ACHN (cell line): ENCODE measurements at regions not wholly inside any gene's neighbourhood (a gene's known extent, or its start where the extent isn't known, plus 50 kb on each side); places are given as distances from the start of the nearest gene placed in this dataset.
"Not testable (repeated sequence)": the region's sequence is repeated elsewhere in the genome, so short reads cannot be mapped to it uniquely, and the experiment has no call there.

Experiments
- DNase-seq: peaks from one replicate; pipeline ENCODE4 v3.0.0-alpha.2; 2015
- in situ Hi-C: cut with HindIII; loops from 2 replicates; pipeline ENCODE4 v1.10.0; 2017; ENCODE audit warnings: low sequenced_read_pairs, low pct_ligation_motif_present, low pct_unique_long_range_greater_than_20kb

- in situ Hi-C loops, result no loop called here
- no peak for DNase-seq
These were observed 526.5 kb downstream of the TRIML1 start for GRCh38 chr4:188665491-188666457.

- in situ Hi-C loops, DNase-seq: not testable (repeated sequence)
These were observed 539.5 kb downstream of the TRIML1 start for GRCh38 chr4:188678691-188679090.

- DNase-seq, result no peak
- in situ Hi-C loops, result no loop called here
These were observed 540.9 kb downstream of the TRIML1 start for GRCh38 chr4:188680004-188680666.

- DNase-seq, result no peak
- in situ Hi-C loops, result no loop called here
These were observed 541.4 kb downstream of the TRIML1 start for GRCh38 chr4:188680667-188681063.

- in situ Hi-C loops, result no loop called here
- no peak for DNase-seq
These were observed 543.1 kb downstream of the TRIML1 start for GRCh38 chr4:188682321-188682720.

GRCh38 chr4:188683571-188683970, 544.3 kb downstream of the TRIML1 start:
- in situ Hi-C loops, result no loop called here

GRCh38 chr4:188688956-188689355, 549.7 kb downstream of the TRIML1 start:
- in situ Hi-C loops, result no loop called here
- DNase-seq, result no peak

More at GRCh38 chr4:188683571-188683970, 544.3 kb downstream of the TRIML1 start:
- DNase-seq, result no peak

- no peak for DNase-seq
- in situ Hi-C loops, result no loop called here
These were observed 552.6 kb downstream of the TRIML1 start for GRCh38 chr4:188691811-188692210.

GRCh38 chr4:188695261-188695660, 556.0 kb downstream of the TRIML1 start:
- no peak for DNase-seq
- in situ Hi-C loops, result no loop called here

GRCh38 chr4:188697243-188697642, 558.0 kb downstream of the TRIML1 start:
- DNase-seq, result no peak
- in situ Hi-C loops, result no loop called here

- in situ Hi-C loops, result no loop called here
- DNase-seq, result no peak
These were observed 562.7 kb downstream of the TRIML1 start for GRCh38 chr4:188701952-188702351.

- in situ Hi-C loops, result no loop called here
- no peak for DNase-seq
These were observed 565.0 kb downstream of the TRIML1 start for GRCh38 chr4:188704288-188704687.

- no peak for DNase-seq
- in situ Hi-C loops, result no loop called here
These were observed 567.8 kb downstream of the TRIML1 start for GRCh38 chr4:188707036-188707435.

GRCh38 chr4:188714501-188714900, 575.3 kb downstream of the TRIML1 start:
- DNase-seq, result no peak
- in situ Hi-C loops, result no loop called here

- in situ Hi-C loops, result no loop called here
- DNase-seq, result no peak
These were observed 575.7 kb downstream of the TRIML1 start for GRCh38 chr4:188714907-188715306.

- DNase-seq, result no peak
- in situ Hi-C loops, result no loop called here
These were observed 578.4 kb downstream of the TRIML1 start for GRCh38 chr4:188717661-188718060.

- DNase-seq, result no peak
- in situ Hi-C loops, result no loop called here
These were observed 580.6 kb downstream of the TRIML1 start for GRCh38 chr4:188719794-188720193.

GRCh38 chr4:188722911-188723310, 583.7 kb downstream of the TRIML1 start:
- DNase-seq, result no peak
- in situ Hi-C loops, result no loop called here

GRCh38 chr4:188727746-188728145, 588.5 kb downstream of the TRIML1 start:
- in situ Hi-C loops, result no loop called here
- DNase-seq, result no peak

- no peak for DNase-seq
- in situ Hi-C loops, result no loop called here
These were observed 589.1 kb downstream of the TRIML1 start for GRCh38 chr4:188728359-188728758.
